ENCODE measurements at regions not wholly inside any gene's neighbourhood (a gene's known extent, or its start where the extent isn't known, plus 50 kb on each side); places are given as distances from the start of the nearest gene placed in this dataset.

DNA sequence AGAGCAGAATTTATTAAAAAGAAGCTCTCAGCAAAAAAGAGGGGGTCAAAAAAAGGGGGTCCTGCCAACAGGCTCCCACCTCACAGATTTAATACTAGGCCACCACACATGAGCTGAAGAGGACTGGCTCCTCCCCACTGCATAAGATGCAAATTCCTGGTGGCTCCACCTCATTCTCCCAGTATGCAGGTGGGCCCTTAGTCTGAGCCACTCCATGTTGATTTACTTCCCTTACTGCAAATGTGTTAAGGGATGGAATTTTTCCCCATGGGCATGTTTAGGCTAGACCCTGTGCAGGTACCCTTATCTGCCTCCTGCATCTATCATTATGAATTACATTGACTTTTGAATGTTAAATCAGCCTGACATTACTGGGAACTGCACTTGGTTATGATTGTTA lies 82.9 kb downstream of the ISOC1 start:
- TF ChIP-seq, protein P1, sequence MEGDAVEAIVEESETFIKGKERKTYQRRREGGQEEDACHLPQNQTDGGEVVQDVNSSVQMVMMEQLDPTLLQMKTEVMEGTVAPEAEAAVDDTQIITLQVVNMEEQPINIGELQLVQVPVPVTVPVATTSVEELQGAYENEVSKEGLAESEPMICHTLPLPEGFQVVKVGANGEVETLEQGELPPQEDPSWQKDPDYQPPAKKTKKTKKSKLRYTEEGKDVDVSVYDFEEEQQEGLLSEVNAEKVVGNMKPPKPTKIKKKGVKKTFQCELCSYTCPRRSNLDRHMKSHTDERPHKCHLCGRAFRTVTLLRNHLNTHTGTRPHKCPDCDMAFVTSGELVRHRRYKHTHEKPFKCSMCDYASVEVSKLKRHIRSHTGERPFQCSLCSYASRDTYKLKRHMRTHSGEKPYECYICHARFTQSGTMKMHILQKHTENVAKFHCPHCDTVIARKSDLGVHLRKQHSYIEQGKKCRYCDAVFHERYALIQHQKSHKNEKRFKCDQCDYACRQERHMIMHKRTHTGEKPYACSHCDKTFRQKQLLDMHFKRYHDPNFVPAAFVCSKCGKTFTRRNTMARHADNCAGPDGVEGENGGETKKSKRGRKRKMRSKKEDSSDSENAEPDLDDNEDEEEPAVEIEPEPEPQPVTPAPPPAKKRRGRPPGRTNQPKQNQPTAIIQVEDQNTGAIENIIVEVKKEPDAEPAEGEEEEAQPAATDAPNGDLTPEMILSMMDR (IDR thresholded peaks at IDR 0.05; ENCODE audit: insufficient read depth, low read length), result no peak
- no peak for DNase-seq (ENCODE audit: low read depth)
- no peak overlapping the region for H3K4me3 ChIP-seq (ENCODE audit: low read depth, low read length)

DNA sequence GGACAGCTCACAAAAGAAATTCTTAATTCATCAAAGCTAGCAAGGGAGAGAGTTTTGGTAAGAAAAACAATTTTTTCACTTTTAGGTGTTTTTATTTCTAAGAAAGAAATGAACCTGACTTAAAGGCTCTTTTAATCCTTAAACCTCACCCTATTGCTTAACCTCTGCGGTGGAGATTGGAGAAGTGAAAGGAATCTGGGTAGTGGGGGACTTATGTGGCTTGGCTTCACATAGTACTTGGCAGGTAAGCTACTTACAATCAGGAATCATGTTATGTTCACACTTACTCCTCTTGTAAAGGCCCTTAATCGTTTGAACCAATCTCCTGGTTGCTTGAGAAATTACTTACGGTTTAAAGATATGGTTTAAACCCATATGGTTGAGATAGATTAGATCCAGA lies 104.8 kb downstream of the ISOC1 start:
- DNase-seq (ENCODE audit: low read depth), result no peak
- TF ChIP-seq, protein P1 (IDR thresholded peaks at IDR 0.05; ENCODE audit: insufficient read depth, low read length), result no peak
- no peak overlapping the region for H3K4me3 ChIP-seq (ENCODE audit: low read depth, low read length)

DNA sequence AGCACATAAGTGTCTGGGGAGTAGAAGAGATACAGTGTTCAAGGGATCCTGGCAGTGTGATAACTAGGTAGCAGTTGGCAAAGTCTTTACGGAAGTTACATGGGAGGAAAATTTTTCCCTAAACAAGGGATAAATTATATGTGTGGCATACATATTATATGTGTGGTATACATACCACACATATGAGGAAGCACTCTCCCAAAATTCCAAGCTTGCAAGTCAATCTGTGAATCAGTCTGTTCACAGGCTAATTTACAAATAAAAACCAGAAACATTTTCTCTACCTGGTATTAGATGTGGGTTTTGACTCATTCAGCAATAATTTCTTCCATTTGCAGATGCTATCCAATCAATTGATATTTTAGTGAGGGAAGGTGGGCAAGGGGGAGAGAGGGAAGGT lies 110.0 kb downstream of the ISOC1 start:
- TF ChIP-seq, protein P1 (IDR thresholded peaks at IDR 0.05; ENCODE audit: insufficient read depth, low read length), result no peak
- DNase-seq (ENCODE audit: low read depth), result peak; percentile 40
- H3K4me3 ChIP-seq (ENCODE audit: low read depth, low read length), result no peak overlapping the region

DNA sequence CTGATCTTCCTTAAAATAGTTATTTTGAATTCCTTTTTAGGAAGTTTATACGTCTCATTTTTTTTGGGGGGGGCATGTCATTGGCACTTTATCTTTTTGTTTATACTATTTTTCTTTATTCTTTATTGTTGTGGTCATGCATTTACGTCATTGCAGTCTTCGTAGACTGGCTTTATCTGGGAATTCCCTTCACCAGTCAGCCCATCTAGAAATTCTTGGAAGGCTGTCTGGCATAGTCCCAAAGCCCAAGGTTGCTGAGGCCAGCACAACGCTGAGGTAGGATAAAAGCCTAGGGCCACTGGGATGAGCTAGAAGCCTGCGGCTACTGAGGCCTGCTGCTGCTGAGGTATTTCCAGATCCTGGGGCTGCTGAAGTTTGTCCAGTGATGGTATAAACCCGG lies 121.5 kb downstream of the ISOC1 start:
- peak; percentile 6 for DNase-seq (ENCODE audit: low read depth)
- no peak overlapping the region for H3K4me3 ChIP-seq (ENCODE audit: low read depth, low read length)
- TF ChIP-seq, protein P1 (IDR thresholded peaks at IDR 0.05; ENCODE audit: insufficient read depth, low read length), result no peak

DNA sequence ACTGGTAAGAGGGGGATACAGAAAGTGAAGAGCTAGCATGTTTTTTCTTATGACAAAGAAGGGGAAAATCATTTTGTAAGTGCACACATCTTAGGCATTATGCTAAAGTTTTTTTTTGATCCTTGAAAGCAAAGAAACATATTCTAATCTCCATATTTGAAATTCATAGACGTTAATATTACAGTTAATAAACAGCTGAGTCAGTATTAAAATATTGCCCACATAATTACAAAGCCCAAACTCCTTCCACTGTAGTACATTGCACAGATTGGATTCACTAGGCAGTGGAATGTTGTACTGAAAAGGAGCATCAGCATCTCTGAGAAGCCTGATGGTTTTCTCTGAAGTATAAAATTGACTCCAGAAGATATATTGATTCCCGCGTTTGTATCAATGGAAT lies 122.6 kb downstream of the ISOC1 start:
- no peak for DNase-seq (ENCODE audit: low read depth)
- H3K4me3 ChIP-seq (ENCODE audit: low read depth, low read length), result no peak overlapping the region
- TF ChIP-seq, protein P1 (IDR thresholded peaks at IDR 0.05; ENCODE audit: insufficient read depth, low read length), result no peak

DNA sequence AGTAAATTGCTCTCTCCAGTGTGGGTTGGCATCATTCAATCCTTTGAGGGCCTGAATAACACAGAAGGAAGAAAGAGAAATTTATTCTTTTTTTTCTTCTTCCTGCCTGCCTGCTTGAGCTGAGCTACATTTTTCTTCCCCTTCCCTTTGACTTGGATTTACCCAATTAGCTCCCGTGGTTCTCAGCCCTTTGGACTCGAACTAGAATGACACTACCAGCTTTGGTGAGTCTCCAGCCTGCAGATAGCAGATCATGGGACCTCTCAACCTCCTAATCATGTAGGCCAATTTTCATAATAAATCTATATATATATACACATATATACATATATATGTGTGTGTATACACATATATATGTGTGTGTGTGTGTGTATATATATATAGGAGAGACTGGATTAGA lies 128.6 kb downstream of the ISOC1 start:
- TF ChIP-seq, protein P1 (IDR thresholded peaks at IDR 0.05; ENCODE audit: insufficient read depth, low read length), result no peak

DNA sequence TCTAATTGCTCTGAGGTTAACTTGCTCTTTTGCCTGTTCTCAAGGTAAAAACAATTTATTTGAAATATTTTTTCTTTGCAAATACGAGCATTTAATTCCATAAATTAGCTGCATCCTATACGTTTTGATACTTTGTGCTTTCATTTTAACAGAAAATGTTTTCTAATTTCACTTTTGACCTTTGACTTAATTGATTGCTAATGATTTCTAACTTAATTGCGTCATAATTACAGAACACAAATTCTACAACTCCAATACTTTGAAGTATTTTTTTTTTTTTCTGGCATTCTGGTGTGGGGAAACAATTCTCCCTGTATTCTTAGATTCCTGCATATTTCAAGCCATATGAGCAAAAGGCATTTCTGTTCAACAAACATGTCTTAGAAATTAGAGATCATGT lies 134.0 kb downstream of the ISOC1 start:
- no peak overlapping the region for H3K4me3 ChIP-seq (ENCODE audit: low read depth, low read length)
- no peak for DNase-seq (ENCODE audit: low read depth)
- TF ChIP-seq, protein P1 (IDR thresholded peaks at IDR 0.05; ENCODE audit: insufficient read depth, low read length), result no peak

More for the DNA sequence above, 128.6 kb downstream of the ISOC1 start:
- H3K4me3 ChIP-seq (ENCODE audit: low read depth, low read length), result no peak overlapping the region
- DNase-seq (ENCODE audit: low read depth), result no peak
